K562 (cell line): ENCODE measurements at regions not wholly inside any gene's neighbourhood (a gene's known extent, or its start where the extent isn't known, plus 50 kb on each side); places are given as distances from the start of the nearest gene placed in this dataset.

Experiments used
- ATAC-seq: fragments of 200-7000 bp; cut with Tn5 transposase; 3 replicates; pipeline ENCODE4 v1.9.1; 2020; ENCODE audit warnings: moderate library complexity
- BruUV-seq: library from RNA; stranded (reverse); fragments of 400-500 nt; replicated peaks from 2 replicates; lab custom pipeline; 2021; lab: Mats Ljungman, UMichigan
- CTCF ChIA-PET: fragments of 300-600 bp; formaldehyde crosslinking; extraction: SDS; loops from one replicate; lab custom pipeline; 2021; ENCODE audit warnings: low intra/inter-chr PET ratio; lab: Yijun Ruan, JAX
- POLR2A ChIA-PET: fragments of 300-600, 350-650 bp; sonication (Branson Sonifier 250); formaldehyde crosslinking; extraction: SDS; loops from one replicate; lab custom pipeline; 2021; ENCODE audit warnings: antibody characterized with exemption, inconsistent platforms; lab: Yijun Ruan, JAX
- DNase-seq, 4 experiments: peaks; one replicate each; pipeline versions ENCODE4 v3.0.0 to v3.0.0-alpha.2; 2011 to 2018; ENCODE audit warnings: low spot score in 3 of 4, mixed read lengths in 3 of 4; ENCODE audit errors: extremely low read depth in 1 of 4
- FAIRE-seq: peaks from 2 replicates; lab custom pipeline; 2011; peaks lifted over from hg19 to GRCh38; lab: Jason Lieb, UNC
- H2AFZ ChIP-seq: 2 replicates; pipeline ENCODE4 v1.6.0; 2011; ENCODE audit warnings: low read depth, low read length, control low read depth, inconsistent platforms
- H3K27ac ChIP-seq: fragments of 200-600 bp; 3 replicates; pipeline ENCODE4 v1.8.0; 2011; ENCODE audit warnings: low read depth, mild to moderate bottlenecking, control low read depth, inconsistent platforms, low read length, moderate library complexity, mixed read lengths; ENCODE audit errors: extremely low read depth
- H3K27me3 ChIP-seq, 2 experiments: fragments of 300-600 bp in 1 of 2; 2 replicates in 1 of 2; 3 replicates in 1 of 2; pipeline versions ENCODE4 v1.6.0 to v1.8.0; 2011; ENCODE audit warnings: inconsistent platforms in 2 of 2, low read length in 2 of 2, mild to moderate bottlenecking in 1 of 2, mixed read lengths in 1 of 2, moderate library complexity in 1 of 2; ENCODE audit not compliant: control insufficient read depth in 2 of 2, insufficient read depth in 2 of 2
- H3K36me3 ChIP-seq: fragments of 300-600 bp; 3 replicates; pipeline ENCODE4 v1.8.0; 2011; ENCODE audit warnings: mild to moderate bottlenecking, low read length, inconsistent platforms; ENCODE audit not compliant: control insufficient read depth, insufficient read depth
- H3K4me1 ChIP-seq, 2 experiments: fragments of 200-600 bp in 1 of 2; replicated peaks in 1 of 2; 2 replicates in 1 of 2; 3 replicates in 1 of 2; pipeline versions ENCODE4 v1.5.1 to v1.8.0; 2011; ENCODE audit warnings: inconsistent platforms in 2 of 2, low read length in 2 of 2, mild to moderate bottlenecking in 1 of 2, mixed read lengths in 1 of 2, moderate library complexity in 1 of 2; ENCODE audit not compliant: control insufficient read depth in 2 of 2, insufficient read depth in 2 of 2
- H3K4me2 ChIP-seq: 2 replicates; pipeline ENCODE4 v1.6.1; 2011; ENCODE audit warnings: low read length, control low read depth, inconsistent platforms, mixed read lengths; ENCODE audit not compliant: insufficient read depth
- H3K4me3 ChIP-seq: fragments of 200-600 bp; sonication (generic), shearing (Covaris generic); 2 replicates; pipeline ENCODE4 v1.5.1; 2016; ENCODE audit warnings: control low read depth, inconsistent platforms
- H3K79me2 ChIP-seq: fragments of 200-600 bp; 3 replicates; pipeline ENCODE4 v1.8.0; 2011; ENCODE audit warnings: low read length, inconsistent platforms; ENCODE audit not compliant: control insufficient read depth, insufficient read depth
- H3K9ac ChIP-seq, 2 experiments: 2 replicates each; pipeline versions ENCODE4 v1.6.0 to v1.6.1; 2011; ENCODE audit warnings: low read depth in 2 of 2, low read length in 2 of 2, control low read depth in 1 of 2, inconsistent platforms in 1 of 2, mild to moderate bottlenecking in 1 of 2, mixed read lengths in 1 of 2; ENCODE audit not compliant: insufficient read depth in 1 of 2
- H3K9me1 ChIP-seq: one replicate; pipeline ENCODE4 v1.6.0; 2011; ENCODE audit warnings: inconsistent platforms, mild to moderate bottlenecking, low read length, moderate library complexity; ENCODE audit not compliant: control insufficient read depth, insufficient read depth
- H3K9me3 ChIP-seq: replicated peaks from 2 replicates; pipeline ENCODE4 v1.5.1; 2011; ENCODE audit warnings: low read depth, low read length, inconsistent platforms; ENCODE audit not compliant: control insufficient read depth, insufficient read depth
- H4K20me1 ChIP-seq: replicated peaks from 2 replicates; pipeline ENCODE4 v1.6.1; 2011; ENCODE audit warnings: low read length, inconsistent platforms, mixed read lengths; ENCODE audit not compliant: control insufficient read depth, insufficient read depth
- CEBPG ChIP-seq, 3 experiments: fragments of 200-800 bp in 1 of 3; sonication (Bioruptor generic) in 1 of 3; sonication (generic) in 1 of 3; formaldehyde crosslinking in 1 of 3; IDR thresholded peaks in 2 of 3; conservative IDR thresholded peaks in 1 of 3; 2 replicates each; pipeline versions ENCODE4 v1.6.1 to v1.8.0; 2016 to 2022; ENCODE audit warnings: missing compliant biosample characterization in 2 of 3, missing genetic modification characterization in 2 of 3, mild to moderate bottlenecking in 1 of 3, missing genetic modification reagents in 1 of 3
- KHSRP ChIP-seq: fragments of 450-650 bp; IDR thresholded peaks from 2 replicates; pipeline ENCODE4 v1.6.1; 2017
- KLF13 ChIP-seq: fragments of 450-650 bp; IDR thresholded peaks from 2 replicates; pipeline ENCODE4 v1.6.1; 2016; ENCODE audit warnings: missing genetic modification characterization, low read depth, mild to moderate bottlenecking, missing compliant biosample characterization, moderate library complexity, borderline replicate concordance
- MYBL2 ChIP-seq, 2 experiments: fragments of 450-650 bp in 1 of 2; sonication (generic) in 1 of 2; formaldehyde crosslinking in 1 of 2; IDR thresholded peaks; 2 replicates each; pipeline versions ENCODE4 v1.6.1 to v1.8.1; 2017 to 2022; ENCODE audit warnings: borderline replicate concordance in 1 of 2, inconsistent platforms in 1 of 2, low read depth in 1 of 2, mild to moderate bottlenecking in 1 of 2, missing genetic modification reagents in 1 of 2, moderate library complexity in 1 of 2
- SETDB1 ChIP-seq: IDR thresholded peaks from one replicate; pipeline ENCODE4 v1.6.1; 2012; ENCODE audit warnings: low read length, control low read depth, inconsistent platforms
- SMAD1 ChIP-seq: fragments of 150-350 bp; IDR thresholded peaks from 2 replicates; pipeline ENCODE4 v1.6.1; 2014; ENCODE audit warnings: low read length, low read depth; ENCODE audit not compliant: partially characterized antibody
- ZFPM2 ChIP-seq: fragments of 250-450 bp; sonication (Bioruptor Pico); IDR thresholded peaks from 2 replicates; pipeline ENCODE4 v1.5.1; 2022; ENCODE audit warnings: mild to moderate bottlenecking
- ZNF263 ChIP-seq: sonication (generic); formaldehyde crosslinking; IDR thresholded peaks from 2 replicates; pipeline ENCODE4 v1.8.0; 2022; ENCODE audit warnings: mild to moderate bottlenecking, missing genetic modification reagents, borderline replicate concordance
- ZNF507 ChIP-seq: conservative IDR thresholded peaks from 2 replicates; pipeline ENCODE4 v1.6.1; 2017; ENCODE audit warnings: missing genetic modification characterization, missing compliant biosample characterization
- WGBS: fragments of 100-300 bp; shearing (Covaris generic); methylation state at CpG from one replicate; pipeline ENCODE4 v1.1.6; 2016; ENCODE audit warnings: low coverage, mixed read lengths; ENCODE audit not compliant: insufficient coverage; ENCODE audit errors: missing lambda C conversion rate; 5-methylcytosine and 5-hydroxymethylcytosine counted together
- in situ Hi-C: fragments of 300-500 bp; cut with MboI; formaldehyde crosslinking; loops from 4 replicates; pipeline ENCODE4 v1.15.0; 2018; ENCODE audit warnings: inconsistent platforms, mixed read lengths
- intact Hi-C: fragments of 100-400 bp; cut with micrococcal nuclease; formaldehyde crosslinking; loops from 2 replicates; pipeline ENCODE4 v1.14.2; 2022
- TF ChIP-seq, protein P1 (sequence below): sonication (generic); formaldehyde crosslinking; IDR thresholded peaks from 2 replicates; pipeline ENCODE4 v1.8.1; 2022; ENCODE audit warnings: missing genetic modification reagents
- TF ChIP-seq, protein P2 (sequence below), 3 experiments: fragments of 200-800 bp in 1 of 3; sonication (Bioruptor generic) in 1 of 3; sonication (generic) in 1 of 3; formaldehyde crosslinking in 1 of 3; IDR thresholded peaks; 2 replicates each; pipeline versions ENCODE4 v1.6.1 to v1.8.0; 2016 to 2022; ENCODE audit warnings: mild to moderate bottlenecking in 2 of 3, missing compliant biosample characterization in 2 of 3, missing genetic modification characterization in 2 of 3, missing genetic modification reagents in 1 of 3

DNA sequence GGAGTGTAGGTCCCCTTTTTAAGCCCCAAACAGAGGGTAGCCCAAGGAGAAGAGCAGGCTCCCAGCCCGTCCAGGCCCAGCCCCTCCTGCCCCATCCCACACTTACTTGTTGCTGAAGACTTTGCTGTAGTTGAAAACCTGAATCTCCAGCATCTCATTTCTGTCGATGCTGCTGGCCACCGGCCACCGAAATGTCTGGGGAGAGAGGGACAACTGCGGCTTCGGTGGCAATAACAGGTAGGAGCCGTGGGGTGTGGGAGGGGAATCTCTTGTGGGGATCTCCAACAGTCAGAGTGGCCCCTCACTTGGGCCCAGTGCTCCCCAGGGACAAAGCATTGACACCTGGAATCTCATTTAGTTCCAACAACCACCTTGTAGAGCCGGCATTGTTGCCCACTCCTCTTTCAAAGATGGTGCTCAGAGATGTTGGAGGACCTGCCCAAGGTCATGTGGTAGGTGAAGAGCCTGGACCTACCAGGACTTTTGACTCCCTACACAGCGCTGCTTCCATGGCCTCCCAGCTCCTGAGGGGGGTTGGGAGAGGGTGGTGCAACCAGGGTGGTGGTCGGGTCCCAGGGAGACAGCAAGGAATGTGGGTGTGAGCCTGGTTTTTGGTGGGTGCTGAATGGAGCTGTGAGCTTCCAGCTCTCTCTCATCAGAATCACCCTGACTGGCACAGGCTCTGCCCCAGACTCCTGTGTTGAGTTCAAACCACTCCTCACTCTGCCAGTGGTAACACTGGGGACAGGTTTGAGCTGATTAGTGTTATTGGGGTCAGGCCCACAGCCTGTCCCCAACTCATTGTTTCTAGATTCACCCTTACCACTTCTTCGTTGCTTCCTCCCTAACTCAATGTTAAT, 50.0 kb upstream of the OTOF start:
- in situ Hi-C loops (no loop called here), intact Hi-C loops (no loop called here)
- Histone ChIP-seq H3K36me3 (no peaks in the 10 kb centered on the region), H3K9ac (no peak overlapping the region), H3K9me1 (no peaks in the 10 kb centered on the region), H2AFZ (no peak overlapping the region)
- WGBS, result 2% methylated on average over 11 of the region's 11 CpGs
- no peak for DNase-seq
- TF ChIP-seq MYBL2 (IDR thresholded peaks at IDR 0.05; ENCODE audit: low read depth) (no peak), MYBL2 (CRISPR knock-in tag; IDR thresholded peaks at IDR 0.05; ENCODE audit: borderline replicate concordance) (no peak), SETDB1 (no peak), KLF13 (tag) (no peak), ZNF263 (CRISPR knock-in tag) (no peak), KHSRP (no peak), ZFPM2 (no peak), SMAD1 (no peak), ZNF507 (tag) (no peak), CEBPG (CRISPR knock-in tag; IDR thresholded peaks at IDR 0.05) (no peak), CEBPG (tag; conservative IDR thresholded peaks at IDR 0.05 in 1 of 2, IDR thresholded peaks at IDR 0.05 in 1 of 2) (no peak)
- TF ChIP-seq, protein P1, sequence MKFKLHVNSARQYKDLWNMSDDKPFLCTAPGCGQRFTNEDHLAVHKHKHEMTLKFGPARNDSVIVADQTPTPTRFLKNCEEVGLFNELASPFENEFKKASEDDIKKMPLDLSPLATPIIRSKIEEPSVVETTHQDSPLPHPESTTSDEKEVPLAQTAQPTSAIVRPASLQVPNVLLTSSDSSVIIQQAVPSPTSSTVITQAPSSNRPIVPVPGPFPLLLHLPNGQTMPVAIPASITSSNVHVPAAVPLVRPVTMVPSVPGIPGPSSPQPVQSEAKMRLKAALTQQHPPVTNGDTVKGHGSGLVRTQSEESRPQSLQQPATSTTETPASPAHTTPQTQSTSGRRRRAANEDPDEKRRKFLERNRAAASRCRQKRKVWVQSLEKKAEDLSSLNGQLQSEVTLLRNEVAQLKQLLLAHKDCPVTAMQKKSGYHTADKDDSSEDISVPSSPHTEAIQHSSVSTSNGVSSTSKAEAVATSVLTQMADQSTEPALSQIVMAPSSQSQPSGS (CRISPR knock-in tag), result no peak
- TF ChIP-seq, protein P2, sequence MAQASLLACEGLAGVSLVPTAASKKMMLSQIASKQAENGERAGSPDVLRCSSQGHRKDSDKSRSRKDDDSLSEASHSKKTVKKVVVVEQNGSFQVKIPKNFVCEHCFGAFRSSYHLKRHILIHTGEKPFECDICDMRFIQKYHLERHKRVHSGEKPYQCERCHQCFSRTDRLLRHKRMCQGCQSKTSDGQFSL (CRISPR knock-in tag; IDR thresholded peaks at IDR 0.05), result no peak
- TF ChIP-seq, protein P2 (tag; IDR thresholded peaks at IDR 0.05), result no peak
- TF ChIP-seq, all 486 proteins: peak for 0
- Histone ChIP-seq H3K9me3 (no peaks in the 10 kb centered on the region), H3K27me3 (peaks cover 26 to 66% of the 10 kb centered on the region in 2 experiments; a peak in 4 of 5 replicates), H3K79me2 (no peaks in the 10 kb centered on the region), H3K27ac (no peak overlapping the region), H3K4me1 (no peaks in the 10 kb centered on the region), H4K20me1 (0 out of 2 replicates have a peak, but pooled peaks cover 5% of the 10 kb centered on the region), H3K4me3 (no peak overlapping the region), H3K4me2 (no peak overlapping the region)
- no TSS peak for BruUV-seq
- ChIA-PET POLR2A (no interaction called here), CTCF (no interaction called here)
- ATAC-seq (no peak), FAIRE-seq (no peak)
